GM23338 (cell line): ENCODE measurements at regions not wholly inside any gene's neighbourhood (a gene's known extent, or its start where the extent isn't known, plus 50 kb on each side); places are given as distances from the start of the nearest gene placed in this dataset.

Experiments used
- ATAC-seq: fragments of 200-7000 bp; cut with Tn5 transposase; 3 replicates; pipeline ENCODE4 v1.9.1; 2020
- DNase-seq: peaks from one replicate; pipeline ENCODE4 v3.0.0-alpha.2; 2015; ENCODE audit warnings: low spot score
- H2AFZ ChIP-seq: fragments of 200-600 bp; sonication (generic); 2 replicates; pipeline ENCODE4 v1.8.0; 2016; ENCODE audit warnings: antibody characterized with exemption, mild to moderate bottlenecking, moderate library complexity
- H3F3A ChIP-seq: fragments of 200-600 bp; sonication (generic); replicated peaks from 2 replicates; pipeline ENCODE4 v1.8.0; 2017; ENCODE audit warnings: antibody characterized with exemption, mixed run types, low read depth
- H3K27ac ChIP-seq: fragments of 200-600 bp; sonication (generic); 2 replicates; pipeline ENCODE4 v1.6.1; 2016; ENCODE audit warnings: low read depth
- H3K27me3 ChIP-seq: fragments of 200-600 bp; sonication (generic); 2 replicates; pipeline ENCODE4 v1.8.0; 2016; ENCODE audit warnings: mild to moderate bottlenecking, mixed run types, moderate library complexity; ENCODE audit not compliant: insufficient read depth
- H3K36me3 ChIP-seq: fragments of 200-600 bp; sonication (generic); 2 replicates; pipeline ENCODE4 v1.8.0; 2016; ENCODE audit warnings: mild to moderate bottlenecking; ENCODE audit not compliant: insufficient read depth
- H3K4me1 ChIP-seq: fragments of 200-600 bp; sonication (generic); 2 replicates; pipeline ENCODE4 v1.8.0; 2016; ENCODE audit warnings: mild to moderate bottlenecking, moderate library complexity; ENCODE audit not compliant: insufficient read depth
- H3K4me2 ChIP-seq: fragments of 200-600 bp; sonication (generic); 2 replicates; pipeline ENCODE4 v1.7.1; 2017; ENCODE audit warnings: mixed run types
- H3K4me3 ChIP-seq: fragments of 200-600 bp; sonication (generic); 2 replicates; pipeline ENCODE4 v1.6.1; 2016; ENCODE audit warnings: mixed run types
- H3K79me2 ChIP-seq: fragments of 200-600 bp; sonication (generic); replicated peaks from 2 replicates; pipeline ENCODE4 v1.8.0; 2017; ENCODE audit warnings: mild to moderate bottlenecking; ENCODE audit not compliant: insufficient read depth
- H3K9me2 ChIP-seq: fragments of 200-600 bp; sonication (generic); 2 replicates; pipeline ENCODE4 v1.8.0; 2017; ENCODE audit not compliant: insufficient read depth
- H4K20me1 ChIP-seq: fragments of 200-600 bp; sonication (generic); replicated peaks from 2 replicates; pipeline ENCODE4 v1.8.0; 2017; ENCODE audit warnings: mild to moderate bottlenecking; ENCODE audit not compliant: insufficient read depth
- H3K27ac Mint-ChIP-seq: 2 replicates; pipeline ENCODE4 v1.8.0; 2020; ENCODE audit warnings: inconsistent platforms, mild to moderate bottlenecking, moderate library complexity, mixed read lengths
- H3K27me3 Mint-ChIP-seq: 3 replicates; pipeline ENCODE4 v1.8.0; 2022; ENCODE audit warnings: low read depth, mild to moderate bottlenecking, moderate library complexity, mixed read lengths, inconsistent platforms; ENCODE audit not compliant: insufficient read depth, poor library complexity
- H3K36me3 Mint-ChIP-seq: 3 replicates; pipeline ENCODE4 v1.8.0; 2021; ENCODE audit warnings: low read depth, mild to moderate bottlenecking, inconsistent platforms, moderate library complexity, mixed read lengths
- H3K4me1 Mint-ChIP-seq: 3 replicates; pipeline ENCODE4 v1.8.0; 2020; ENCODE audit warnings: mild to moderate bottlenecking, inconsistent platforms, mixed read lengths
- H3K4me3 Mint-ChIP-seq: 3 replicates; pipeline ENCODE4 v1.8.0; 2021; ENCODE audit warnings: moderate library complexity, mild to moderate bottlenecking, inconsistent platforms, mixed read lengths
- H3K9me3 Mint-ChIP-seq: 3 replicates; pipeline ENCODE4 v1.8.0; 2020; ENCODE audit warnings: moderate library complexity, mild to moderate bottlenecking, inconsistent platforms, mixed read lengths
- CREB1 ChIP-seq: fragments of 250-450 bp; sonication (Bioruptor Pico); IDR thresholded peaks from 2 replicates; pipeline ENCODE4 v1.5.0; 2020; ENCODE audit warnings: low read depth, mild to moderate bottlenecking, moderate library complexity
- CTCF ChIP-seq, 2 experiments: fragments of 200-600 bp in 1 of 2; sonication (generic) in 1 of 2; conservative IDR thresholded peaks; 2 replicates each; pipeline versions ENCODE4 v1.5.1 to v1.6.1; 2016 to 2017; ENCODE audit warnings: antibody characterized with exemption in 2 of 2, low read depth in 2 of 2, mild to moderate bottlenecking in 2 of 2, moderate library complexity in 1 of 2
- ETS1 ChIP-seq: IDR thresholded peaks from 2 replicates; pipeline ENCODE4 v1.6.1; 2016; ENCODE audit warnings: antibody characterized with exemption
- EZH2 ChIP-seq: fragments of 200-600 bp; sonication (generic); IDR thresholded peaks from one replicate; pipeline ENCODE4 v1.8.0; 2017; ENCODE audit warnings: antibody characterized with exemption, mild to moderate bottlenecking, low read depth; ENCODE audit not compliant: unreplicated experiment
- EZH2phosphoT487 ChIP-seq: fragments of 200-600 bp; sonication (generic); IDR thresholded peaks from one replicate; pipeline ENCODE4 v1.8.1; 2018; ENCODE audit warnings: antibody characterized with exemption; ENCODE audit not compliant: unreplicated experiment
- JUNB ChIP-seq: IDR thresholded peaks from one replicate; pipeline ENCODE4 v1.6.1; 2016; ENCODE audit warnings: antibody characterized with exemption; ENCODE audit not compliant: unreplicated experiment
- NANOG ChIP-seq: IDR thresholded peaks from 2 replicates; pipeline ENCODE4 v1.6.1; 2016; ENCODE audit warnings: antibody characterized with exemption, borderline replicate concordance
- POLR2AphosphoS5 ChIP-seq: IDR thresholded peaks from 2 replicates; pipeline ENCODE4 v1.6.1; 2016; ENCODE audit warnings: antibody characterized with exemption, low read depth
- STAT1 ChIP-seq: IDR thresholded peaks from one replicate; pipeline ENCODE4 v1.6.1; 2016; ENCODE audit warnings: antibody characterized with exemption; ENCODE audit not compliant: unreplicated experiment
- ZNF114 ChIP-seq: fragments of 250-450 bp; sonication (Bioruptor Pico); IDR thresholded peaks from 2 replicates; pipeline ENCODE4 v1.5.0; 2020; ENCODE audit warnings: mild to moderate bottlenecking, moderate library complexity
- ZNF331 ChIP-seq: fragments of 250-450 bp; sonication (Bioruptor Pico); IDR thresholded peaks from 2 replicates; pipeline ENCODE4 v1.5.0; 2020; ENCODE audit warnings: low read depth, mild to moderate bottlenecking, moderate library complexity
- ZNF462 ChIP-seq: fragments of 250-450 bp; sonication (Bioruptor Pico); IDR thresholded peaks from 2 replicates; pipeline ENCODE4 v1.5.0; 2020; ENCODE audit warnings: mild to moderate bottlenecking, moderate library complexity
- TF ChIP-seq, protein P1 (sequence below): IDR thresholded peaks from one replicate; pipeline ENCODE4 v1.6.1; 2018; ENCODE audit warnings: antibody characterized with exemption; ENCODE audit not compliant: unreplicated experiment

- ATAC-seq (no peak), DNase-seq (no peak)
- Histone ChIP-seq H2AFZ (no peak overlapping the region), H4K20me1 (no peaks in the 10 kb centered on the region), H3K4me3 (no peak overlapping the region), H3K36me3 (no peaks in the 10 kb centered on the region), H3K27ac (no peak overlapping the region), H3K4me2 (no peak overlapping the region), H3K27me3 (no peaks in the 10 kb centered on the region), H3F3A (no peaks in the 10 kb centered on the region), H3K79me2 (no peaks in the 10 kb centered on the region), H3K4me1 (no peaks in the 10 kb centered on the region), H3K9me2 (no peaks in the 10 kb centered on the region)
- no peaks in the 10 kb centered on the region for H3K4me1 Mint-ChIP-seq
- H3K36me3 Mint-ChIP-seq = no peaks in the 10 kb centered on the region
- TF ChIP-seq ETS1 (no peak), POLR2AphosphoS5 (no peak), ZNF114 (CRISPR knock-in tag) (no peak), EZH2 (no peak), STAT1 (no peak), CREB1 (CRISPR knock-in tag) (no peak), ZNF462 (CRISPR knock-in tag) (no peak), ZNF331 (CRISPR knock-in tag) (no peak), JUNB (no peak), EZH2phosphoT487 (no peak), NANOG (no peak), CTCF (conservative IDR thresholded peaks at IDR 0.05; ENCODE audit: low read depth in 2 of 2) (no peak)
- TF ChIP-seq, protein P1, sequence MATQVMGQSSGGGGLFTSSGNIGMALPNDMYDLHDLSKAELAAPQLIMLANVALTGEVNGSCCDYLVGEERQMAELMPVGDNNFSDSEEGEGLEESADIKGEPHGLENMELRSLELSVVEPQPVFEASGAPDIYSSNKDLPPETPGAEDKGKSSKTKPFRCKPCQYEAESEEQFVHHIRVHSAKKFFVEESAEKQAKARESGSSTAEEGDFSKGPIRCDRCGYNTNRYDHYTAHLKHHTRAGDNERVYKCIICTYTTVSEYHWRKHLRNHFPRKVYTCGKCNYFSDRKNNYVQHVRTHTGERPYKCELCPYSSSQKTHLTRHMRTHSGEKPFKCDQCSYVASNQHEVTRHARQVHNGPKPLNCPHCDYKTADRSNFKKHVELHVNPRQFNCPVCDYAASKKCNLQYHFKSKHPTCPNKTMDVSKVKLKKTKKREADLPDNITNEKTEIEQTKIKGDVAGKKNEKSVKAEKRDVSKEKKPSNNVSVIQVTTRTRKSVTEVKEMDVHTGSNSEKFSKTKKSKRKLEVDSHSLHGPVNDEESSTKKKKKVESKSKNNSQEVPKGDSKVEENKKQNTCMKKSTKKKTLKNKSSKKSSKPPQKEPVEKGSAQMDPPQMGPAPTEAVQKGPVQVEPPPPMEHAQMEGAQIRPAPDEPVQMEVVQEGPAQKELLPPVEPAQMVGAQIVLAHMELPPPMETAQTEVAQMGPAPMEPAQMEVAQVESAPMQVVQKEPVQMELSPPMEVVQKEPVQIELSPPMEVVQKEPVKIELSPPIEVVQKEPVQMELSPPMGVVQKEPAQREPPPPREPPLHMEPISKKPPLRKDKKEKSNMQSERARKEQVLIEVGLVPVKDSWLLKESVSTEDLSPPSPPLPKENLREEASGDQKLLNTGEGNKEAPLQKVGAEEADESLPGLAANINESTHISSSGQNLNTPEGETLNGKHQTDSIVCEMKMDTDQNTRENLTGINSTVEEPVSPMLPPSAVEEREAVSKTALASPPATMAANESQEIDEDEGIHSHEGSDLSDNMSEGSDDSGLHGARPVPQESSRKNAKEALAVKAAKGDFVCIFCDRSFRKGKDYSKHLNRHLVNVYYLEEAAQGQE = no peak
- H3K4me3 Mint-ChIP-seq = no peak overlapping the region
- no peaks in the 10 kb centered on the region for H3K9me3 Mint-ChIP-seq
- H3K27ac Mint-ChIP-seq = no peak overlapping the region
- peaks cover 2% of the 10 kb centered on the region for H3K27me3 Mint-ChIP-seq
Observed at GRCh38 chrX:137297167-137297566, 263.4 kb upstream of the GPR101 start.
